ENCODE measurements at regions not wholly inside any gene's neighbourhood (a gene's known extent, or its start where the extent isn't known, plus 50 kb on each side); places are given as distances from the start of the nearest gene placed in this dataset.

- no peak for DNase-seq (ENCODE audit: low read depth)
- Histone ChIP-seq H3K27me3 (ENCODE audit: control insufficient read depth, insufficient read depth, low read length) (no peaks in the 10 kb centered on the region), H3K36me3 (ENCODE audit: control insufficient read depth, insufficient read depth, low read length) (no peaks in the 10 kb centered on the region), H3K4me3 (ENCODE audit: low read depth, low read length) (no peak overlapping the region)
- ChIA-PET CTCF (no interaction called here), POLR2A (no interaction called here)
- TF ChIP-seq CTCF (IDR thresholded peaks at IDR 0.05; ENCODE audit: insufficient read depth, low read depth, low read length): no peak
These were observed 216.9 kb upstream of the TMEM161B start for GRCh38 chr5:88485531-88485930.

GRCh38 chr5:88483964-88484672 lies 215.5 kb upstream of the TMEM161B start:
- no peak for TF ChIP-seq CTCF (IDR thresholded peaks at IDR 0.05; ENCODE audit: insufficient read depth, low read depth, low read length)
- DNase-seq (ENCODE audit: low read depth): no peak
- ChIA-PET CTCF (no interaction called here), POLR2A (no interaction called here)
- Histone ChIP-seq H3K4me3 (ENCODE audit: low read depth, low read length) (no peak overlapping the region), H3K27me3 (ENCODE audit: control insufficient read depth, insufficient read depth, low read length) (no peaks in the 10 kb centered on the region), H3K36me3 (ENCODE audit: control insufficient read depth, insufficient read depth, low read length) (no peaks in the 10 kb centered on the region)

- ChIA-PET CTCF (no interaction called here), POLR2A (no interaction called here)
- no peak overlapping the region for H3K4me3 ChIP-seq (ENCODE audit: low read depth, low read length)
- DNase-seq (ENCODE audit: low read depth): no peak
- TF ChIP-seq CTCF (IDR thresholded peaks at IDR 0.05; ENCODE audit: insufficient read depth, low read depth, low read length): no peak
- H3K36me3 ChIP-seq (ENCODE audit: control insufficient read depth, insufficient read depth, low read length): no peaks in the 10 kb centered on the region
- H3K27me3 ChIP-seq (ENCODE audit: control insufficient read depth, insufficient read depth, low read length): no peaks in the 10 kb centered on the region
These were observed 212.3 kb upstream of the TMEM161B start for GRCh38 chr5:88480801-88481499.

- CTCF ChIA-PET: no interaction called here
These were observed 211.6 kb upstream of the TMEM161B start for GRCh38 chr5:88480245-88480644.

GRCh38 chr5:88474574-88474973 lies 205.9 kb upstream of the TMEM161B start:
- TF ChIP-seq CTCF (IDR thresholded peaks at IDR 0.05; ENCODE audit: insufficient read depth, low read depth, low read length): no peak
- CTCF ChIA-PET: no interaction called here
- no peak for DNase-seq (ENCODE audit: low read depth)
- POLR2A ChIA-PET: no interaction called here
- H3K27me3 ChIP-seq (ENCODE audit: control insufficient read depth, insufficient read depth, low read length): no peaks in the 10 kb centered on the region
- H3K4me3 ChIP-seq (ENCODE audit: low read depth, low read length): no peak overlapping the region
- H3K36me3 ChIP-seq (ENCODE audit: control insufficient read depth, insufficient read depth, low read length): no peaks in the 10 kb centered on the region

More at GRCh38 chr5:88480245-88480644, 211.6 kb upstream of the TMEM161B start:
- DNase-seq (ENCODE audit: low read depth): no peak
- no peak for TF ChIP-seq CTCF (IDR thresholded peaks at IDR 0.05; ENCODE audit: insufficient read depth, low read depth, low read length)
- Histone ChIP-seq H3K36me3 (ENCODE audit: control insufficient read depth, insufficient read depth, low read length) (no peaks in the 10 kb centered on the region), H3K4me3 (ENCODE audit: low read depth, low read length) (no peak overlapping the region), H3K27me3 (ENCODE audit: control insufficient read depth, insufficient read depth, low read length) (no peaks in the 10 kb centered on the region)
- POLR2A ChIA-PET: no interaction called here
